Neuronal stem cell (in vitro differentiated cells): ENCODE measurements at regions not wholly inside any gene's neighbourhood (a gene's known extent, or its start where the extent isn't known, plus 50 kb on each side); places are given as distances from the start of the nearest gene placed in this dataset.
"Not testable (repeated sequence)": the region's sequence is repeated elsewhere in the genome, so short reads cannot be mapped to it uniquely, and the experiment has no call there.

Experiments
- DNase-seq: peaks from one replicate; pipeline ENCODE4 v3.0.0-alpha.2; 2013; ENCODE audit warnings: low spot score
- H2AFZ ChIP-seq: one replicate; pipeline ENCODE4 v1.6.1; 2013; ENCODE audit warnings: mild to moderate bottlenecking, low read length, inconsistent platforms
- H2AK5ac ChIP-seq: 2 replicates; pipeline ENCODE4 v1.6.1; 2013; ENCODE audit warnings: low read depth, mild to moderate bottlenecking, inconsistent platforms, low read length, moderate library complexity, mixed read lengths
- H2BK120ac ChIP-seq: 2 replicates; pipeline ENCODE4 v1.6.1; 2013; ENCODE audit warnings: low read depth, mild to moderate bottlenecking, inconsistent platforms, low read length, moderate library complexity, mixed read lengths
- H2BK12ac ChIP-seq: one replicate; pipeline ENCODE4 v1.6.1; 2013; ENCODE audit warnings: low read length, inconsistent platforms
- H2BK15ac ChIP-seq: 2 replicates; pipeline ENCODE4 v1.6.1; 2013; ENCODE audit warnings: mild to moderate bottlenecking, low read length, inconsistent platforms, mixed read lengths
- H2BK5ac ChIP-seq: one replicate; pipeline ENCODE4 v1.6.1; 2013; ENCODE audit warnings: inconsistent platforms, mild to moderate bottlenecking, low read length, moderate library complexity
- H3K14ac ChIP-seq: one replicate; pipeline ENCODE4 v1.6.1; 2013; ENCODE audit warnings: low read length, inconsistent platforms
- H3K18ac ChIP-seq: 2 replicates; pipeline ENCODE4 v1.6.1; 2013; ENCODE audit warnings: low read length, inconsistent platforms
- H3K23ac ChIP-seq: 2 replicates; pipeline ENCODE4 v1.6.1; 2013; ENCODE audit warnings: low read depth, mild to moderate bottlenecking, mixed read lengths, low read length, inconsistent platforms; ENCODE audit not compliant: poor library complexity
- H3K27ac ChIP-seq: replicated peaks from 3 replicates; pipeline ENCODE4 v1.5.1; 2013; ENCODE audit warnings: low read length, inconsistent platforms
- H3K27me3 ChIP-seq, 3 experiments: 2 replicates each; pipeline ENCODE4 v1.6.1; 2013; ENCODE audit warnings: low read length in 3 of 3, mild to moderate bottlenecking in 2 of 3, inconsistent platforms in 1 of 3, low read depth in 1 of 3, mixed read lengths in 1 of 3, moderate library complexity in 1 of 3; ENCODE audit not compliant: control insufficient read depth in 3 of 3, insufficient read depth in 3 of 3
- H3K36me3 ChIP-seq, 2 donors: replicated peaks in 1 of 2; 2 replicates each; pipeline ENCODE4 v1.6.1; 2013; ENCODE audit warnings: low read length in 2 of 2; ENCODE audit not compliant: control insufficient read depth in 2 of 2, insufficient read depth in 2 of 2
- H3K4ac ChIP-seq: 2 replicates; pipeline ENCODE4 v1.6.1; 2013; ENCODE audit warnings: inconsistent platforms, mild to moderate bottlenecking, low read length, moderate library complexity
- H3K4me1 ChIP-seq, 2 donors: 1 replicate in 1 of 2; 2 replicates in 1 of 2; pipeline ENCODE4 v1.6.1; 2013; ENCODE audit warnings: low read length in 2 of 2, low read depth in 1 of 2; ENCODE audit not compliant: control insufficient read depth in 2 of 2, insufficient read depth in 1 of 2
- H3K4me2 ChIP-seq: one replicate; pipeline ENCODE4 v1.6.1; 2013; ENCODE audit warnings: mild to moderate bottlenecking, low read length, inconsistent platforms; ENCODE audit not compliant: insufficient read depth, poor library complexity, severe bottlenecking
- H3K4me3 ChIP-seq, 2 donors: 2 replicates each; pipeline ENCODE4 v1.5.1; 2013; ENCODE audit warnings: low read length in 2 of 2, mild to moderate bottlenecking in 2 of 2, inconsistent platforms in 1 of 2, moderate library complexity in 1 of 2
- H3K79me1 ChIP-seq: one replicate; pipeline ENCODE4 v1.6.1; 2013; ENCODE audit warnings: low read depth, mild to moderate bottlenecking, inconsistent platforms, low read length, moderate library complexity
- H3K9ac ChIP-seq: one replicate; pipeline ENCODE4 v1.6.1; 2013; ENCODE audit warnings: mild to moderate bottlenecking, low read depth, low read length, inconsistent platforms; ENCODE audit not compliant: poor library complexity
- H3K9me3 ChIP-seq, 2 donors: replicated peaks in 1 of 2; 2 replicates each; pipeline versions ENCODE3 to v1.6.1; 2013; ENCODE audit warnings: low read length in 2 of 2, mild to moderate bottlenecking in 2 of 2, inconsistent platforms in 1 of 2, low read depth in 1 of 2, mixed read lengths in 1 of 2, moderate library complexity in 1 of 2; ENCODE audit not compliant: control insufficient read depth in 2 of 2, insufficient read depth in 1 of 2
- H4K8ac ChIP-seq: one replicate; pipeline ENCODE4 v1.6.1; 2013; ENCODE audit warnings: low read depth, mild to moderate bottlenecking, inconsistent platforms, low read length, moderate library complexity
- H4K91ac ChIP-seq: one replicate; pipeline ENCODE4 v1.6.1; 2013; ENCODE audit warnings: low read length, low read depth, mild to moderate bottlenecking, inconsistent platforms; ENCODE audit not compliant: poor library complexity
- WGBS, 2 donors: extraction: QIAGEN DNeasy Blood & Tissue Kit; methylation state at CpG; one replicate each; pipeline ENCODE4 v1.1.7; 2013; ENCODE audit warnings: missing lambda C conversion rate in 2 of 2, mixed read lengths in 1 of 2; ENCODE audit not compliant: insufficient read length in 2 of 2, insufficient replicate concordance in 1 of 2; ENCODE audit errors: extremely low coverage in 2 of 2; 5-methylcytosine and 5-hydroxymethylcytosine counted together

DNA sequence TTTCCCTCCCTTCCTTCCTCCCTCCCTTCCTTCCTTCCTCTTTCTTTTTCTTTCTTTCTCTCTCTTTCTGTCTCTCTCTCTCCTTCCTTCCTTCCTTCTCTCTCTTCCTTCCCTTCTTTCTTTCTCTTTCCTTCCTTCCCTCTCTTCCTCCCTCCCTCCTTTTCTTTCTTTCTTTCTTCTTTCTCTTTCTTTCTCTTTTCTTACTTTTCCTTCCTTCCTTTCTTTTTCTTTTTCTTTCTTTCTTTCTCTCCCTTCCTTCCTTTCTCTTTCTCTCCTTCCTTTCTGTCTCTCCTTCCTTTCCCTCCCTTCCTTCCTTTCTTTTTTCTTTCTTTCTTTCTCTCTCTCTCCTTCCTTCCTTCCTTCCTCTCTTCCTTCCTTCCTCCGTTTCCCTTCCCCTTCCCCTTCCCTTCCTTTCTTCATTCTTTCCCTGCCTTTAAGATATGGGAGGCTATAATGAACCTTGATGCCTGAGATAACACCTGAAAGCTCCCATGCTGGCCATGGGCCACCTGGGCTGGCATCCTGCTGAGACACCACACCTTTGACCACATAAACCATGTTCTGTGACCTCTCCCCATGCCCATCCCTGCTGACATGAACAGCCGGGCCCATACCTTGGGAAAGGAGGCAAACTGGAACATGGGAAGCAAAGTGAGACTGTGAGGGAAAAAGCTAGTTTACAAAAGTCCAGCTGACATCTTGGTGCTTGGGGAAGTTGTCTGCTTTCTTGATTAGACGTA lies 197.8 kb upstream of the ZNF618 start:
- Histone ChIP-seq H3K79me1 (peaks cover 2% of the 10 kb centered on the region), H3K4me1 (no peaks in the 10 kb centered on the region), H2BK12ac (no peak overlapping the region), H2AFZ (no peak overlapping the region), H2BK5ac (no peak overlapping the region), H3K9ac (no peak overlapping the region), H4K91ac (no peak overlapping the region), H3K14ac (no peak overlapping the region), H3K23ac (no peak overlapping the region), H3K27ac (no peak overlapping the region), H3K18ac (no peak overlapping the region), H2AK5ac (no peak overlapping the region), H3K36me3 (no peaks in the 10 kb centered on the region), H4K8ac (no peak overlapping the region), H3K4me2 (no peak overlapping the region), H3K4me3 (no peak overlapping the region), H3K9me3 (no peaks in the 10 kb centered on the region), H2BK120ac (no peak overlapping the region), H3K4ac (no peak overlapping the region), H3K27me3 (peaks cover 0 to 27% (median 2%) of the 10 kb centered on the region in 3 experiments), H2BK15ac (no peak overlapping the region)
- WGBS, 2 donors, result no CpG with 5 or more reads among the region's 3 CpGs
- no peak for DNase-seq

DNA sequence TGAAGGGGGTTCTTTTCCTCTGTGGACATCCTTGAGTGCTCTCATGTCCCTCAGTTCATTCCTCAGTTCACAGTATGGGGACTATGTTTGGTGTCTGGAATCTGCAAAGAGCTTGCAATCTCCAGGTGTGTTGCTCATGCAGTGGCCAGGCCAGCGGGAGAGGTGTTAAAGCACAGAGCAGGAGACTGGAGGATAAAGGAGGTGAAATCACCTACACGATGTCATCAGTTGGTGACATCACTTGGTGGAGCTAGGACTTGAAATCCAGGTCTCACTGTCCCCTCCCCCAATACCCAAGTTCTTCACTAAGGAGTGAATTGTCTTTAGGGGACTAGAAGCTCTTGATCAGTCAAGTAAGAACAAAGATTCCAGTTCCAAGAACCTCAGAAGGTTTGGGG lies 197.3 kb upstream of the ZNF618 start:
- no peak overlapping the region for H4K8ac ChIP-seq
- no peak overlapping the region for H2BK15ac ChIP-seq
- DNase-seq, result no peak
- H2BK120ac ChIP-seq, result no peak overlapping the region
- peaks cover 2% of the 10 kb centered on the region for H3K79me1 ChIP-seq
- H3K4me2 ChIP-seq, result no peak overlapping the region
- WGBS, 2 donors, result no CpG with 5 or more reads among the region's 2 CpGs
- H3K27ac ChIP-seq, result no peak overlapping the region
- no peak overlapping the region for H3K18ac ChIP-seq
- H3K4me3 ChIP-seq, result no peak overlapping the region
- H3K14ac ChIP-seq, result no peak overlapping the region
- H4K91ac ChIP-seq, result no peak overlapping the region
- H2AK5ac ChIP-seq, result no peak overlapping the region
- H3K9ac ChIP-seq, result no peak overlapping the region
- no peak overlapping the region for H2BK5ac ChIP-seq
- H2BK12ac ChIP-seq, result no peak overlapping the region
- H3K4me1 ChIP-seq, result no peaks in the 10 kb centered on the region
- no peak overlapping the region for H3K23ac ChIP-seq
- H3K36me3 ChIP-seq, result no peaks in the 10 kb centered on the region
- H2AFZ ChIP-seq, result no peak overlapping the region
- H3K27me3 ChIP-seq, result peaks cover 0 to 31% (median 2%) of the 10 kb centered on the region in 3 experiments
- no peak overlapping the region for H3K4ac ChIP-seq
- H3K9me3 ChIP-seq, result no peaks in the 10 kb centered on the region

DNA sequence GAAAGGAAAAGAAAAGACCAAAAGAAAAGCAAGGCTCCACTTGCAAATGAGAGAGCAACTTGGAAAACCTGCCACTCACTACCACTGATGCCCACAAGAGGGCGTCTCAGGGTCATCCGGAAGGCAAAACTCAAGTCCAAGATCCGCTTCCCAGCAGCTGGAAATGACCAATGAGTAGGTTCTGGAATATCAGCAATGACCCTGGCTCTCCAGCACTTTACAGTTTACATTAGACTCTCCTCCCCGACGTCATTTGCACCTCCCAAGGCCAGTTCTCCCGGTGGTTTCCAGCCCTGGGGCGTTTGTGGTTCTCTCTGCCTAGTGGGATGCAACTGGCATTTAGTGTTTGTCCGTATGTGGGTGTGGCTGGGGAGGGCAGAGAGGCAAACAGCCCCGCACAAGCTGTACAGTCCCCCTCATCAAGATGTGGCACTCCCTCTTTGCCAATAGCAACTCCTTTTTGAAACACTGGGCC lies 193.8 kb upstream of the ZNF618 start:
- H3K4me2 ChIP-seq, result no peak overlapping the region
- no peak overlapping the region for H4K8ac ChIP-seq
- no peaks in the 10 kb centered on the region for H3K79me1 ChIP-seq
- no peak overlapping the region for H2BK120ac ChIP-seq
- DNase-seq, result peak; percentile 57
- H2AK5ac ChIP-seq, result no peak overlapping the region
- H3K36me3 ChIP-seq, result no peaks in the 10 kb centered on the region
- H3K14ac ChIP-seq, result no peak overlapping the region
- H3K4ac ChIP-seq, result no peak overlapping the region
- no peak overlapping the region for H3K27ac ChIP-seq
- no peak overlapping the region for H3K23ac ChIP-seq
- no peak overlapping the region for H2BK5ac ChIP-seq
- H2BK15ac ChIP-seq, result no peak overlapping the region
- H3K18ac ChIP-seq, result no peak overlapping the region
- no peak overlapping the region for H3K9ac ChIP-seq
- no peak overlapping the region for H2BK12ac ChIP-seq
- WGBS, 2 donors, result no CpG with 5 or more reads among the region's 9 CpGs
- H2AFZ ChIP-seq, result peak overlapping the region; percentile 79
- no peaks in the 10 kb centered on the region for H3K4me1 ChIP-seq
- H4K91ac ChIP-seq, result no peak overlapping the region
- no peaks in the 10 kb centered on the region for H3K9me3 ChIP-seq
- peaks cover 0 to 46% (median 18%) of the 10 kb centered on the region in 3 experiments for H3K27me3 ChIP-seq
- H3K4me3 ChIP-seq, result no peak overlapping the region

DNA sequence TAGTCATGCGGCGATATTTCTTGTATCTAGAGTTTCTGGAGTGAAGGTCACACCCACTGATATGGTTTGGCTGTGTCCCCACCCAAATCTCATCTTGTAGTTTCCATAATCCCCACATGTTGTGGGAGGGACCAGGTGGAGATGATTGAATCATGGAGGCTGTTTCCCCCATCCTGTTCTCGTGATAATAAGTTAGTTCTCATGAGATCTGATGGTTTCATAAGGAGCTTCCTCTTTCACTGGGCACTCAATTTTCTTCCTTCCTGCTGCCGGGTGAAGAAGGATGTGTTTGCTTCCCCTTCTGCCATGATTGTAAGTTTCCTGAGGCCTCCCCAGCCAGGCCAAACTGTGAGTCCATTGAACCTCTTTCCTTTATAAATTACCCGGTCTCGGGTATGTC lies 190.5 kb upstream of the ZNF618 start:
- not testable (repeated sequence) for H3K9me3 ChIP-seq, H2BK12ac ChIP-seq, H2BK120ac ChIP-seq, H3K4me3 ChIP-seq, H3K36me3 ChIP-seq, H3K79me1 ChIP-seq, H2BK5ac ChIP-seq, H2AK5ac ChIP-seq, H3K23ac ChIP-seq, DNase-seq, H3K18ac ChIP-seq, H3K4me2 ChIP-seq, H3K4me1 ChIP-seq, H3K9ac ChIP-seq, H3K27ac ChIP-seq, H2BK15ac ChIP-seq, H4K91ac ChIP-seq, H3K4ac ChIP-seq, H4K8ac ChIP-seq, H2AFZ ChIP-seq, H3K14ac ChIP-seq
- H3K27me3 ChIP-seq, result peaks cover 0 to 67% (median 36%) of the 10 kb centered on the region in 3 experiments
- WGBS, 2 donors, result no CpG with 5 or more reads among the region's 6 CpGs
